Ovary (tissue), 7 donors: ENCODE measurements at regions not wholly inside any gene's neighbourhood (a gene's known extent, or its start where the extent isn't known, plus 50 kb on each side); places are given as distances from the start of the nearest gene placed in this dataset.

Experiments used
- DNase-seq, 5 donors: peaks; one replicate each; pipeline ENCODE4 v3.0.0-alpha.2; 2019 to 2020
- H3K27ac ChIP-seq, 2 donors: fragments of 200-600 bp; one replicate each; pipeline versions ENCODE4 v1.5.1 to v1.8.0; 2019 to 2022
- H3K27me3 ChIP-seq: fragments of 200-600 bp; one replicate; pipeline ENCODE4 v1.8.0; 2022
- H3K36me3 ChIP-seq: fragments of 200-600 bp; sonication (generic); one replicate; pipeline ENCODE4 v1.5.1; 2019
- H3K4me1 ChIP-seq: one replicate; pipeline ENCODE4 v1.8.1; 2013; ENCODE audit warnings: mild to moderate bottlenecking, moderate library complexity; ENCODE audit not compliant: insufficient read depth
- H3K4me3 ChIP-seq: fragments of 200-600 bp; sonication (generic); one replicate; pipeline ENCODE4 v1.5.1; 2017
- H3K9me3 ChIP-seq, 2 donors: fragments of 200-600 bp in 1 of 2; sonication (generic) in 1 of 2; one replicate each; pipeline versions ENCODE4 v1.5.1 to v1.8.1; 2013 to 2019; ENCODE audit warnings: mild to moderate bottlenecking in 1 of 2, moderate library complexity in 1 of 2
- EP300 ChIP-seq: sonication (generic); formaldehyde crosslinking; IDR thresholded peaks from one replicate; pipeline ENCODE4 v1.6.1; 2017; ENCODE audit warnings: antibody characterized with exemption
- POLR2A ChIP-seq: fragments of 450-650 bp; IDR thresholded peaks from one replicate; pipeline ENCODE4 v1.6.1; 2017; ENCODE audit warnings: antibody characterized with exemption, mild to moderate bottlenecking, moderate library complexity
- WGBS, 3 donors: extraction: QIAGEN DNeasy Blood & Tissue Kit in 1 of 3; methylation state at CpG; one replicate each; pipeline versions ENCODE4 v1.1.5 to v1.1.7; 2013 to 2017; 5-methylcytosine and 5-hydroxymethylcytosine counted together
- intact Hi-C, 4 donors: fragments of 100-400 bp; cut with DNase I; formaldehyde crosslinking; loops; one replicate each; pipeline versions ENCODE4 v1.11.0 to v1.15.1; 2022 to 2023
- TF ChIP-seq, protein P1 (sequence below), 3 donors: fragments of 450-650 bp in 2 of 3; fragments of 200-600 bp in 1 of 3; IDR thresholded peaks; one replicate each; pipeline versions ENCODE4 v1.5.1 to v1.8.0; 2016 to 2022; ENCODE audit warnings: antibody characterized with exemption in 3 of 3, mild to moderate bottlenecking in 1 of 3
- donor health status: DM: no; HTN: no; CAD: no; lungs with moderate emphysema.
- donor health status: DM: no; HTN: no; CAD: no.
- donor health status: Bipolar disorder and iron deficiency.
- donor health status: DM: no; HTN: no; CAD: no.
- donor health status: DM: yes; HTN: yes; CAD: no.

DNA sequence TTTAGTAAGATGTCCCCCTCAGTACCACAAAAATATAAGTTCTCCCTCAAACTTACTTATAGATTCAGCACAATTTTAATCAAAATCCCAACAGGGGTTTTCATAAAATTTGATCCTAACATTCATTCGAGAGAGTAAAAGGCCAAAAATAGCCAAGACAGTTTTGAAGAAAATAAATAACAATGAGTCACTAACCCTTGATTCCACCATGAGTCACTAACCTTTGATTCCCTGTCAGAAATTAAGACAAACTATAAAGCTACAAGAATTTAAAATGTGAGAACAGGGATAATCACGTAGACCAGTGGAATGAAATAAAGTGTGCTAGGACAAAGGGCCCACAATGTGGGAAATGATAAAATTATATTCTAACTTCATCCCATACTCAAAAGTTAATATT is 320.3 kb downstream of the SUCLA2 start:
- H3K4me3 ChIP-seq, result no peak overlapping the region
- H3K9me3 ChIP-seq, result no peaks in the 10 kb centered on the region
- WGBS, 3 donors, result 26 to 31% (median 27%) methylated on average over 2 of the region's 2 CpGs
- no peak overlapping the region for H3K27ac ChIP-seq
- intact Hi-C loops, result no loop called here
- H3K27me3 ChIP-seq, result no peaks in the 10 kb centered on the region
- TF ChIP-seq POLR2A, result no peak
- TF ChIP-seq, protein P1, sequence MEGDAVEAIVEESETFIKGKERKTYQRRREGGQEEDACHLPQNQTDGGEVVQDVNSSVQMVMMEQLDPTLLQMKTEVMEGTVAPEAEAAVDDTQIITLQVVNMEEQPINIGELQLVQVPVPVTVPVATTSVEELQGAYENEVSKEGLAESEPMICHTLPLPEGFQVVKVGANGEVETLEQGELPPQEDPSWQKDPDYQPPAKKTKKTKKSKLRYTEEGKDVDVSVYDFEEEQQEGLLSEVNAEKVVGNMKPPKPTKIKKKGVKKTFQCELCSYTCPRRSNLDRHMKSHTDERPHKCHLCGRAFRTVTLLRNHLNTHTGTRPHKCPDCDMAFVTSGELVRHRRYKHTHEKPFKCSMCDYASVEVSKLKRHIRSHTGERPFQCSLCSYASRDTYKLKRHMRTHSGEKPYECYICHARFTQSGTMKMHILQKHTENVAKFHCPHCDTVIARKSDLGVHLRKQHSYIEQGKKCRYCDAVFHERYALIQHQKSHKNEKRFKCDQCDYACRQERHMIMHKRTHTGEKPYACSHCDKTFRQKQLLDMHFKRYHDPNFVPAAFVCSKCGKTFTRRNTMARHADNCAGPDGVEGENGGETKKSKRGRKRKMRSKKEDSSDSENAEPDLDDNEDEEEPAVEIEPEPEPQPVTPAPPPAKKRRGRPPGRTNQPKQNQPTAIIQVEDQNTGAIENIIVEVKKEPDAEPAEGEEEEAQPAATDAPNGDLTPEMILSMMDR (IDR thresholded peaks at IDR 0.05), result no peak
- no peak for TF ChIP-seq EP300
- no peaks in the 10 kb centered on the region for H3K36me3 ChIP-seq
- no peak for DNase-seq
- H3K4me1 ChIP-seq, result no peaks in the 10 kb centered on the region

DNA sequence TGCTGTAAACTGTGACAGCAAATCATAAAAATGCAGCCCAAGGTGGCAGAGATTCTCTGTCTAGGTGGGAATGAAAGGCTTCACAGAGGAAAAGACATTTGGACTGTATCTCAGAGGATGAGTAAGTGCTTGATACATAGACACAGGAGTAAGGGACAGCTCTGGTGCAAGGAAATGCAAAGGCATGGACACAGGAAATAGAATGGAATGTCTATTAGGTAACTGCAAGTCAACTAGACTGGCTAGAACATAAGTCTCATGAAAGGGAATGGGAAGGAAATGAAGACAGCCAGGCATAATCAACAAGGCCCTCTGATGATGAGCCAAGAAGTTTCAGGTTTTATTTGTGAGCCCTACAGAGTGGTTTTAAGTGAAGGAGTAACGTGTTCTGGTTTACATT is 321.7 kb downstream of the SUCLA2 start:
- H3K9me3 ChIP-seq, result no peaks in the 10 kb centered on the region
- no peak overlapping the region for H3K4me3 ChIP-seq
- WGBS, 3 donors, result 39 to 51% (median 43%) methylated on average over 1 of the region's 1 CpG
- no peaks in the 10 kb centered on the region for H3K36me3 ChIP-seq
- H3K4me1 ChIP-seq, result no peaks in the 10 kb centered on the region
- no peak for DNase-seq
- H3K27me3 ChIP-seq, result no peaks in the 10 kb centered on the region
- H3K27ac ChIP-seq, result no peak overlapping the region
- intact Hi-C loops, result no loop called here
- no peak for TF ChIP-seq POLR2A
- TF ChIP-seq EP300, result no peak
- TF ChIP-seq, protein P1 (IDR thresholded peaks at IDR 0.05), result no peak

DNA sequence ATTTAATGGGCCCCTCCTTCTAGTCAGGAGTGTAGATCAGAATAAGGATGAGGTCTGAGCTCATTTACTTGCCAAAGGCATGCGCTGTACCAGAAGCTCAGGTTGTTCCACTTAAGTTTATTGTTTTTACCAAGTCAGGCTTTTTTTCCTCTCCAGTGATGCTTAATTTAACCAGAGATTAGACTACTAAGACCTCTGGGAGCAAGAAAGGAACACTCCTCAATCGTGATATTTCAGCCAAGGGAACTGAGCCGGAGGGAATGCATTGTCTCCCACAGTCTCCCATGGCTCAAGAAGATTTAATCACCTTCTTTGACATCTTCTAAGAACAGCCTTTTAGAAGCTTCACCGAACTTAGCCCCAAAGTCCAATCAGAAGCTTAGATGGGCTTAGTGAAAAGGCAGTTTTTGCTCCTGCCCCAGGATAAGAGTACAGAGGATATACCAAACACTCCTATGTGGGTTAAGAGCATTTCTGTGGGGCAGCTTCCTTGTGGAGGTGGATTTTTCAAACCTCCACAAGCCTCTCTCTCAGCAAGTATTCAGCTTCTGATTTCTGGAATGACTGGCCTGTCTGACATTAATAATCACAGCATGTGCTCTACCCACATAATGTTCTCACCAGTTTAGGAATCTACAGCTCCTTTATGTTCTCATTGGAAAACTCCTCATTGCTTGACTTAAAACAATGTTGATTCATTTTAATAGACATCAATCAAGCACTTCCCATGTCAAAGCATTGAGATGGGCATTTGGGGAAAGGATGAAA is 322.7 kb downstream of the SUCLA2 start:
- WGBS, 3 donors, result 54 to 77% (median 72%) methylated on average over 4 of the region's 4 CpGs
- TF ChIP-seq POLR2A (no peak), EP300 (no peak)
- TF ChIP-seq, protein P1 (IDR thresholded peaks at IDR 0.05), result no peak
- H3K9me3 ChIP-seq, result no peaks in the 10 kb centered on the region

DNA sequence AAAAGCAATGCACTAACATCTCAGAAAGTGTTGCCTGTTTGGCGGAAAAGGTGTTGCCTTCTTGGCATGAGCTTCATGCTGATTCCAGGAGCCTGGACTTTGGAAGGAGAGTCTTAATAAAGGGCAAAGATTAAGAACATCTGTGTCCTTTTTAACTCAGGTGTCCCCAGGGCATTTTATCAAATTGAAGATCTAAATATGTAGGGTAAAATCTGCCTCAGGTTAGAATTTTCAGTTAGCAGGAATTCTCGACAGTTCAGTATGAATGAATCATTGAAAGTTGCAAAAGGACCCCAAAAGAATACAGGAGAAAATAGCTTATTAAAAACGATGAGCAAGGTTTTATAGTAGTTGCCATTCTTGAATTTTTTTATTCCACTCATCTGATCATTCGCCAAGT is 325.2 kb downstream of the SUCLA2 start:
- no peaks in the 10 kb centered on the region for H3K36me3 ChIP-seq
- H3K27ac ChIP-seq, result no peak overlapping the region
- no peak for DNase-seq
- H3K4me1 ChIP-seq, result no peaks in the 10 kb centered on the region
- intact Hi-C loops, result no loop called here
- no peaks in the 10 kb centered on the region for H3K27me3 ChIP-seq
- TF ChIP-seq EP300 (no peak), POLR2A (no peak)
- TF ChIP-seq, protein P1 (IDR thresholded peaks at IDR 0.05), result no peak
- H3K4me3 ChIP-seq, result no peak overlapping the region
- WGBS, 3 donors, result 76 to 85% (median 80%) methylated on average over 4 of the region's 4 CpGs
- H3K9me3 ChIP-seq, result no peaks in the 10 kb centered on the region

More for the DNA sequence above, 322.7 kb downstream of the SUCLA2 start:
- H3K4me1 ChIP-seq, result no peaks in the 10 kb centered on the region
- intact Hi-C loops, result no loop called here
- H3K27me3 ChIP-seq, result no peaks in the 10 kb centered on the region
- no peak for DNase-seq
- no peaks in the 10 kb centered on the region for H3K36me3 ChIP-seq
- no peak overlapping the region for H3K4me3 ChIP-seq
- H3K27ac ChIP-seq, result no peak overlapping the region
